NCI-H1048 (cell line): ENCODE measurements at regions not wholly inside any gene's neighbourhood (a gene's known extent, or its start where the extent isn't known, plus 50 kb on each side); places are given as distances from the start of the nearest gene placed in this dataset.
"Not testable (repeated sequence)": the region's sequence is repeated elsewhere in the genome, so short reads cannot be mapped to it uniquely, and the experiment has no call there.

Experiments used
- DNase-seq: peaks from one replicate; lab custom pipeline; 2025; lab: John Stamatoyannopoulos, UW

GRCh38 chr13:64782466-64782865 is 2447.7 kb downstream of the PCDH9 start:
- DNase-seq: no peak

- DNase-seq: no peak
Observed at GRCh38 chr13:64778002-64778401, 2452.1 kb downstream of the PCDH9 start.

GRCh38 chr13:64774915-64775314 is 2455.2 kb downstream of the PCDH9 start:
- DNase-seq: no peak

GRCh38 chr13:64770743-64771142 is 2459.4 kb downstream of the PCDH9 start:
- DNase-seq: no peak

- DNase-seq: no peak
Observed at GRCh38 chr13:64767054-64767453, 2463.1 kb downstream of the PCDH9 start.

- no peak for DNase-seq
Observed at GRCh38 chr13:64765636-64766035, 2464.5 kb downstream of the PCDH9 start.

- DNase-seq: no peak
Observed at GRCh38 chr13:64758521-64759244, 2471.5 kb downstream of the PCDH9 start.

GRCh38 chr13:64756621-64757020 is 2473.5 kb downstream of the PCDH9 start:
- no peak for DNase-seq

- no peak for DNase-seq
Observed at GRCh38 chr13:64755961-64756360, 2474.2 kb downstream of the PCDH9 start.

- DNase-seq: no peak
Observed at GRCh38 chr13:64753233-64754000, 2476.7 kb downstream of the PCDH9 start.

- DNase-seq: no peak
Observed at GRCh38 chr13:64749301-64749700, 2480.8 kb downstream of the PCDH9 start.

- no peak for DNase-seq
Observed at GRCh38 chr13:64746845-64747244, 2483.3 kb downstream of the PCDH9 start.

- no peak for DNase-seq
Observed at GRCh38 chr13:64740493-64740892, 2489.6 kb downstream of the PCDH9 start.

- DNase-seq: no peak
Observed at GRCh38 chr13:64725492-64725891, 2504.6 kb downstream of the PCDH9 start.

- no peak for DNase-seq
Observed at GRCh38 chr13:64723724-64724123, 2506.4 kb downstream of the PCDH9 start.

- DNase-seq: no peak
Observed at GRCh38 chr13:64718116-64718515, 2512.0 kb downstream of the PCDH9 start.

- no peak for DNase-seq
Observed at GRCh38 chr13:64716936-64717335, 2513.2 kb downstream of the PCDH9 start.

- no peak for DNase-seq
Observed at GRCh38 chr13:64709079-64709478, 2521.1 kb downstream of the PCDH9 start.

- DNase-seq: no peak
Observed at GRCh38 chr13:64704121-64704649, 2526.0 kb downstream of the PCDH9 start.

GRCh38 chr13:64697226-64697625 is 2532.9 kb downstream of the PCDH9 start:
- DNase-seq: no peak

GRCh38 chr13:64688893-64689677 is 2541.1 kb downstream of the PCDH9 start:
- no peak for DNase-seq

GRCh38 chr13:64686536-64686935 is 2543.6 kb downstream of the PCDH9 start:
- DNase-seq: not testable (repeated sequence)
